D721Med (cell line): ENCODE measurements at regions not wholly inside any gene's neighbourhood (a gene's known extent, or its start where the extent isn't known, plus 50 kb on each side); places are given as distances from the start of the nearest gene placed in this dataset.

ENCODE experiments used
- DNase-seq: peaks from one replicate; pipeline ENCODE4 v3.0.0; 2011; ENCODE audit warnings: low spot score; ENCODE audit not compliant: insufficient read length
- FAIRE-seq: peaks from 2 replicates; lab custom pipeline; 2011; peaks lifted over from hg19 to GRCh38; lab: Jason Lieb, UNC
- CTCF ChIP-seq: IDR thresholded peaks from 2 replicates; pipeline ENCODE4 v1.5.1; 2012; ENCODE audit warnings: mild to moderate bottlenecking, control low read depth; ENCODE audit not compliant: insufficient read depth; ENCODE audit errors: missing control alignments

GRCh38 chr4:35754047-35754446 is 490.3 kb downstream of the ARAP2 start:
- FAIRE-seq, result no peak
- TF ChIP-seq CTCF, result no peak
- DNase-seq, result no peak

GRCh38 chr4:35757836-35758235 is 486.5 kb downstream of the ARAP2 start:
- FAIRE-seq (no peak), DNase-seq (no peak)
- TF ChIP-seq CTCF, result no peak

GRCh38 chr4:35760807-35761206 is 483.5 kb downstream of the ARAP2 start:
- FAIRE-seq, result no peak
- no peak for TF ChIP-seq CTCF
- no peak for DNase-seq

GRCh38 chr4:35771571-35771970 is 472.7 kb downstream of the ARAP2 start:
- DNase-seq (no peak), FAIRE-seq (no peak)
- no peak for TF ChIP-seq CTCF

GRCh38 chr4:35772291-35772690 is 472.0 kb downstream of the ARAP2 start:
- TF ChIP-seq CTCF, result no peak
- DNase-seq (no peak), FAIRE-seq (no peak)

- FAIRE-seq (no peak), DNase-seq (no peak)
- TF ChIP-seq CTCF, result no peak
Measured at GRCh38 chr4:35789899-35790574, 454.3 kb downstream of the ARAP2 start.

GRCh38 chr4:35793045-35793722 is 451.1 kb downstream of the ARAP2 start:
- TF ChIP-seq CTCF, result no peak
- no peak for FAIRE-seq
- DNase-seq, result no peak
